NCI-H526 treated with DMSO at 0.1 percent for 48 hours (cell line): ENCODE measurements at regions not wholly inside any gene's neighbourhood (a gene's known extent, or its start where the extent isn't known, plus 50 kb on each side); places are given as distances from the start of the nearest gene placed in this dataset.
A peak's percentile ranks its signal among the peaks of the same experiment; 100 is the strongest.

Experiments used
- DNase-seq: peaks from one replicate; lab custom pipeline; 2025; lab: John Stamatoyannopoulos, UW

DNA sequence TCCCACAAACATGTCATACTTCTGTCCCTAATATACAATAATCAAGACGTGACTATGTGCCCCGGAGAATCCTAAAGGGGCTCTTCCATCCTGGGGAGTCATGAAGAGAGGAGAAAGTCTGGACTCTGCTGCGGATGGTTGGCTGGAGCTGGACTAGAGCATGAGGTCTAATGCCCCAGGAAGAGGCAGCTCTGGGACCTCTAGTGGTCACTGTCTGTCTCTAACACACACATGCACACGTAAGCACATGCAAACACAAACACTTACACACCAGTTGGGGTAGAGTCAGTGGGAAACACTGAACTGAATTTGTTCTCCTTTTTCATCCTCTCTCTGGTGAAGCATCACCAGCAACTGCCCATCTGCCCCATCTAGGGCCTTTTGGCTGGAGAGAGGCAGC lies 271.6 kb downstream of the TDRD15 start:
- no peak for DNase-seq

DNA sequence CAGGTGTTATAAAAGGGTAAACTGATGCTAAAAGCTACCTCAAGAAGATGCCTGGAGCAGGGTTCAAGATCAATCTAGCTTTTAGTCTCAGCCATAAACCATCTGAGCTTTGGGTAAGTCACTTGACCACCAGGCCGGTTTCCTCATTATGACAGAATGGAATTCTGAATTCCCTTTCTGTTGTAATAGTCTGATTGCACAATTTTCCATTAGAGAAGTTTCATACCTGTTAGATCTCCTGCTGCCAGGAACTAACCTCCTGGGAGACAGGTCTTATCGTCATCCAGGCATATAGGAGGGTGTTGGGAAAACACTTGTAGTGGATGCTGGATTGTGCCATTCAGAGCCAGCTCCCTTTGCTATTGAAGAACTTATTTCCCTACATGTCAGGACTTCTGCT lies 272.5 kb downstream of the TDRD15 start:
- no peak for DNase-seq

DNA sequence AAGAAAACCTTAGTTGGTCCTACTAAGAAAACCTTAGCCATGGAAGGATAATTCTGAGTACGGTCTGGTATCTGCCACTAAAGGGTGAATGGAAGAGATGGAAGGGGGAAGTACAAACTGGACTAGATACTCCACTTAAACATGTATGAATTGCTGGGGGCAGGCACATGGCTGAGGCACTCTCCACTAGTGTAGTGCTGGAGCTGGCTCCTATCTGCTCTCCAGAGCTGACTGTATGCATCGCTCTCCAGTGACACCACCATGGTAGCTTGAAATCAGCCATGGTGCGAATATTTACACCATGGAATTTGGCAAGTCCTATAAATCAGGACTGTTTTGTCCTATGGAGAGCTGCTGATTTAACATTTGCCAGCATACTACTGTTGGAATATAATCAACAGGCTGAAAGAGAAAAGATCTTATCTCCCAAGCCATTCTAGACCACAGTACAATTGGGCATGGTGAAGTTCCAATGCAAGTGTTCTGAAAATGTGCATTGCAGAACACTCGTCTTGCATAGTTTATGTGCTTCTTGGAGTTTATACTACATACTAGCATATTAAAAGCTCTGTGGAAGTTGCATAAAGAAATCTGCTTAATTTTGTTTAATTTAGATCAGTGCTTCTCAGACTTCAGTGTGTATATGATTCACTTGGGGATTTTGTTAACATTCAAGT lies 277.4 kb downstream of the TDRD15 start:
- DNase-seq = no peak

DNA sequence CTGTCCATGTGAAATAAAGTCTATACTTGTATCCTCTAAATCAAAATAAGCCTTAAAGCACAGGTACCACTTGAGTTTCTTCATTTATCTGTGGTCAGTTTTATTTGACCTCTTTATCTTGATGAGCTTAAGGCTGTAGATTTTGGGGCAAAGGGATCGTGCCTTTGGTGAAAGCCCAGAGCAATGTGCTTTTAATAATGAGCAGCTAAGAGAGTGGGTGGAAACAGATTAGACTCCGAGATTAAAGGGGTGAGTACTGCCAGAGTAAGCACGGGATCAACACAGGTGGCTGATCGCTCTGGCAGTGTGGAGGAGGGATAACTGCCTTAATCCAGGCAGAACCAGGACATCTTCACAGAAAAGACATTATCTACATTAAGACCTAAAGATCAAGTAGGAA lies 280.4 kb downstream of the TDRD15 start:
- no peak for DNase-seq

DNA sequence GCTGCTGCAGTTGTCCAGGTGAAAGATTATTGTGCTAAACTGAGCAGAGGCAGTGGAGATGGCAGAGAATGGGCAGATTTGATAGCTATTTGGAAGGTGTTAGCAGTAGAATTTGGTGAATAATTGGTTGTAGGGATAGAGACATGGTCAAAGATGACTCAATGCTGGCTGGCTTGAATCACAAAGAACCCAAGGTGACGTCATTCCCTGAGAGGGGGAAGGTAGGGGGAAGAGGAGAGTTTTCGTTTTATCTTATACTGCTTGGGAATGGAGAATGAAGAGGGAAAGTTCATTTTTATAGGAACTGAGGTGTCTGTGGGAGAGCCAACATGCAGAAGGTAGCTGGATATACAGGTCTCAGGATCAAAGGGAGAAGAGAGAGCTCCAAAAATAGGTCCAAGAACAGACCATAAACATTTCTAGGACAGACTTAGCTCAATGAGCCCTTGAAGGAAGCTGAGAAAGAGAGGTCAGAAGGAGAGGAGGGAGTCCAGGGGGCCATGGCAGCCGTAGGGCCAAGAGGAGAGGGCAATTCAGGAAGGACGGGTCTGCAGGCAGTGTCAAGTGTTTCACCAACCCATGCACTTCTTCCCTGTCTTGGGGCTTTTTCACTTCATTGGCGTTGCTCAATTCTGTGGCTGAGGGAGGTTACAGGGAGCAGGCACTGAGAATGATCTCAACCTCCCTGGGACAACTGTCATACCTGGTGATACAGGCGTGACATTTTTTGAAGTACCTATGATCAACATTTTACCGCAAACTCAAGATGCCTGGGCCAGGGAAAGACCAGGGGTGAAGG lies 281.3 kb downstream of the TDRD15 start:
- no peak for DNase-seq

DNA sequence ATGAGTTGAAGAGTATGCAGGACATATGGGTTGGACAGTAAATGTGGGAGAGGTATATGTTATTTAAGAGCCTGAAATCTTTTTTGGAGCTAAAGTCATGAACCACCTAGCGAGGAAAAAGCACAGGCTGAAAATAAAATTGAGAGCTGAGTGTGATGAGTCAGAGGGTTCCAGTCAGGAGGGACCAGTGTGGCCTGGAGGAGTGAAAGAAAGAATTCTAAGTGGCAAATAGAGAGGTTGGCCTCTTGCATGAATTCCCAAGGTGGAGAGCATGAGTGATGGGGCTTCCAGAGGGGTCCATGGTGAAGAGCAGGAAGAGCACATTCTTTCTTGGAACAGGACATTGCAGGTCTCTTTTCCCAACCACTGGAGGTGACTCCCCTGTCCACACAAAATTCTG lies 282.6 kb downstream of the TDRD15 start:
- DNase-seq = no peak

DNA sequence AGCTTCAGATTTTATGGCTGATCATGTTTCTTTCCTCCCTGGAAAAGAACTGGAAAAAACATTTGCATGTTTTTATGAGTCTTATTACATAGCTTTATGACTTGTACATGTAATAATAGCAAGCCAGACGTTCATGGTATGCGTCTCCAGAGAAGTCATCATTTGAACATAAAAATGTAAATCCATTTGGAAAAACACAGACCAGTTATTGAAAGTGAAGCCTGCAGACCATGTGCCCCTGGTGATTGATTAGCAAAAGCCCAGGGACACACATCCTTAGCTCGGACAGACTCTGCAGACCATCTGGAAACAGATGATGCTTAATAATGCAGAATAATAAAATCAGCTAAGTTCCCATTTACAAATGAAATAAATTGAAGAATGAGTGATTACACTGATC lies 283.1 kb downstream of the TDRD15 start:
- peak; percentile 89 for DNase-seq

DNA sequence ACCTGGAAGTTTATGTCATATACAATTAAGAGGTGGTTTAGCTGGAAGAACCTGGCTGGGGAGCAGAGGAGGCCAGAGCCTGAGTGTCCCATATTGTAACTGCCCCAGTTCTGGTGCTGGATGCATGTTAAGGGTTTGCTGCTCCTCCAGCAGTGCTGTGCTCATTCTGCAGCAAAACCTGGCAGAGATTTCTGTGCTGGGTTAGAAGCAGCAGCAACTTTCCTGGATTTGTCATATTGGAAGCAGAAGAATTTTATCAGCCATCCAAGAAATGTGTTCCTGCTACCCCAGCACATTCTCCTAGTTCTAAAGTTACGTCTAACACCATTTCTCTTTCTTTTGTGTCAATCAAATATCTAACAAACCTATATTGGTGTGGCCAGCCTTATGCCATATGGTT lies 284.1 kb downstream of the TDRD15 start:
- no peak for DNase-seq

DNA sequence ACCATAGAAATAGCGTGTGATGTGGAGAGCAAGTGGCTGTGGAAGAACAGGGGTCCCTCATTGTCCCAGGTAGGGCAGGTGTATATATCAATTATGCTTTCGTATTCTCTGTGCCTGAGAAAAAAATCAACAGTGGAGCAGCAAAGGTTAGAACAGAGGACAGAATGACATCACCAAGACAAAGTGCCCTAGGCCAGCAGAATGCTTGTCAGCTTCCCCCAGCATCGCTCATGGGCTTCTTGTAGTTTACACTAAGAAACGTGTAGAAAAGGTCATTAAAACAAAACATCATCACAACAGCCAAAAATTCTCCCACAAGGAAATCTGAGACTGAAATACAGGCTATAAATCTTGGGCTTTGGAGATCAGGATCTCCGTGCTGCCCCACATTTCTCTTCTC lies 288.0 kb downstream of the TDRD15 start:
- DNase-seq = no peak

DNA sequence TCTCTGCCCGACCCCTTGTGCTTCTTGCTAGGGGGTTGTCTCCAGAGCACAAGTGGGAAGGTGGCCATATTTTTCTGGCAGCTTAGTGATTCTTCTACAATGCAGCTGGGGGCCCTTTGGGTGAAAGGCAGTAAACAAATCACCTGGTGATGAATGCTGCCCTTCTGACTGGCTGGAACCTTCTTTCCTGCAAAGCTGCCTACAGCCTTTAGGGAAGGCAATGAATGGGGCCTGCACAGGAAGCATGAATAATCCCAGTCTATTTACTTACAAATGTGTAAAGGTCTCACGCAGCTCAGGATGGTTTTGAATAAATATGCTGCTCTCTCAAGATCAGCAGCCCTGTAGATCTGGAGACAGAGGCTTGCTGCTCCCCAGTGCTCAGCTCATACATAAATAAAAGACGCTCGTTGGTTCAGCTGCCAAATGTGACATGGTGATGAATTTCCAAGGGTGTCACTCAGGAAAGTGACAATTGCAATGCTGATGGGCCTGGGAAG lies 289.2 kb downstream of the TDRD15 start:
- peak; percentile 16 for DNase-seq

DNA sequence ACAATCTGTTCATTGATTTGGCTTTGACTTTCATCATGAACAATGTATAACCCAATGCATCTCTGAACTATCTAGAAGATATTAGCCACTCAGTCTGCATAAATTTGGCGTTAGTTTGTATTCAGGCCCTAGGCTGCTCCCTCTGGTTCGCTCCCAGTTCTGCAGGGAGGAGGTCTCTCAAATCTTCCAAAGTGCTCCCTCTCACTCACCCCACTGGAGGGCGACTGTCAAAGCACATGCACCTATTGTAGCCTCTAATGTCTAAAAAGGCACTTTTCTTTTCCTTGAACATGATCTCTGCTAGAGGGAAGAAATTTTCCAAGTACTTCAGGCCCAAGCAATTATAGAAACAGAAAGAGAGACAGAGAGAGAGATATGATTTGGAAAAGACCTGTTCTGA lies 291.5 kb downstream of the TDRD15 start:
- DNase-seq = no peak

DNA sequence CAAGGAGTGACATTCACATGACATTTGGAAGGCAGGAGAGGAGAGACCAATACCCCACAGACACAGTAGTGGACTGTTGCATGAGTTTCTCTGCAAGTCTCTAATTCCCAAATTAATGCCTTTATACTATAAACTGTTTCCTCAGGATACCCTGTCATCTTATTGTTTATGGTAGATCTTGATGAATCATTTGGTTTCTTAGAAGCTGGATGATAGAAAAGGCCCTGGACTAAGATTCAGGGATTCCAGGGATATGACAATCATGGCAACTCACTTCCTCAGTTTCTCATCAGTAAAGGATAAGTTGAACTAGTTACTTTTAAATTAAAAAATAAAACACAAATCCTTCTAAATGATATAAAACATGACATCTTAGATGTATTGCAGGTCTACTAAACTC lies 292.5 kb downstream of the TDRD15 start:
- DNase-seq = no peak

DNA sequence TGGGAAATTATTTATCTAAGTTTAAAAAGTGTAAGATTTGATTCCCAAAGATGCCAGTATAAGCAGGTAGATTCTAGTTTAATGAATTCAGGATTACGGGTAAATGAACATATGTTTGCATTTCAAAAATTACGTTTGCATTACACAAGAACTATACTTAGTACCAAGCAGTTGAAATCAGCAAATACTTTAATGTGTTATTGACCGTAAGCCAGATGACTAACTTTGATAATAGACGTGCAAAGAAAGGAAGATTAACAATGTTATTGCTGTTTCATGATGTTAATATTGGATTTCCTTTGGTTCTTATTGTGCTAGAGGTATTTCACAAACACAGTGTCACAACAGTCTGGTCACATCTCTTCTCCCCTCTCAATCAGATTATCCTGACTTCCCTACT lies 294.7 kb downstream of the TDRD15 start:
- no peak for DNase-seq

DNA sequence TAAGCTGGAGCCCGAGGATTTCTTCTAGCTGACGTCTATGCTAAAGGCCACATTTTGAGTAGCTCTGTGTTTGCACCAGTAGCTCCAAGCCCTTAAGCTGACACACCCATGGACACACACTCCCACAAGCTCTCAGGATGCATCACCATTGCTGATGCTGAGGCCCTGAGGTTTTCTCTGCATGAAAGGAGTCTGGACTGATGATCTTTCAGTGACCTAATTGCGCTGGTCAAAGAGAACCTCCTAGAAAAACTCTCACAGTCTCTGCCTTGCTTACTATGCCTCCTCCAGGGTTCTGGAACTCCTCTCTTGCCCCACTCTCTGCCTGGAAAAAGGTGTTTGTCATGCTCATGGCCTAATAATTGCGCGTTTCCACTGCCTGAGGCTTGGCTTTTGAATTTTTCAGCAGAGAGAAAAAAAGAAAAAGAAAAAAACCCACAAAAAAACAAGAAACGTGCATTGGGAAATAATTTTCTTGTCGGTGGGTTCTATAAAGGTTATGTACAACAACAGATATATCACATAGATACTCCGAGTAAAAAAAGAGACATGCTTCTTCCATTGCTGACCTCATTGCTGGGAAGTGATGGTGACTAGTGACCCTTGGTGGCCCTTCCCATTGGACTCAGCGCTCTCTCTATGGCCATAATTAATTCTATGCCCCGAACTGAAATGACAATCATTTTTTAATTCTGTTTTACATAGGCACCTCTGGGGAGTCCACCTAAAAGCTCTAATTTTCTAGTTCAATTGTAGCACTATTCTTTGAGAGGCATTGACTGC lies 297.0 kb downstream of the TDRD15 start:
- DNase-seq = no peak

DNA sequence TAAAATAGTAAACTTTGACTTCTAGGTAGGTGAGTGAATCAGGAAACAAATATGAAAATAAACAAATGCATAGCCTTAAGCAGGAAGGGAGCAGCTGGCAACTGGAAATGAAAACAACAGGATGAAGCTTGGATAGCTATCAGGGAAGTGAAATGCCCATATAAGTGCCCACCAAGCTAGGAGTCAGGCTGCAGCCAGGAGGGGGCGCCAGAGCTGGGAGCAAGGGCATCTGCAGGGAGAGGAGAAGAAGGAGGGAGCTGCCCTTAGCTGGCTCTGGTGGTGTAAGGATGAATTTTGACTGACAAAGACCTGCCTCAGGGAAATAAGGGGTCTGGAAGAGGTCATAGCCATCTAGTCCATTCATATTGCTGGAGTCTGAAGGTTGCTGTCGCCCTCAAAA lies 298.3 kb downstream of the TDRD15 start:
- DNase-seq = peak; percentile 51

DNA sequence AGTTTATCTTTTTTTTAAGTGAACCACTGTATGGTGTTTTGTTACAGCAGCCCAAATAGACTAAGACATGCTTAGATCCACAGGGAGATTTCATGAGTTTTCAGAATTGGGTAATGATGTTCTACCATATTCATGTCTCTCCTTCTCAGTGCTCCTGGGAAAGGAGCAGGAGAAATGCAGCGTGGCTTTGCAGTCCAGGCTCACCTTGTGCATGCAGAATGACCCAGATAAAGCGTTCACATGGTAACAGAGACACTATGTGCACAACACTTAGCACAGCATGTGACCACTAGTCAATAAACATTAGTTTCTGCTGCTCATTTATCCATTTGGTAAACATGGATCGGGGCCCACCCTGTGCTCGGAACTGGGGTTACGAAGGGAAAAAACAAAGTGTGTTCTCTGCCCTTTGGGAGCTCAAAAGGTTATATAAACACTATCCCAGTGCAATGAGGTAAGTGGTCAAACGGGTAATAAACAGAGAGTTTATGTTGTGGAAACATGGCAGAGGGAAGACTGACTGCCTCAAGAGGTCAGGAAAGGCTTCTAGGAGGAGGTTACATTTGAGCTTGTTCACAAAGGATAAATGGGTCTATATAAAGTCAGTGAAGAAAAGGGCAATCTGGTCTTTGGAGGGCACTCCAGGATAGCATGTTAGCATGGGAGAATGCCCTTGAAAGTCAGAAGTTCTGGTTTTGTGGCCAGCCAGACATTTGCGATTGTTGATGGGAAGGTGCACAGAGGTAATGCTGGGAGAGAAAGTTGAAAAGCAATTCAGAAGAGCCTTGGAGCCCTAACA lies 299.2 kb downstream of the TDRD15 start:
- no peak for DNase-seq

DNA sequence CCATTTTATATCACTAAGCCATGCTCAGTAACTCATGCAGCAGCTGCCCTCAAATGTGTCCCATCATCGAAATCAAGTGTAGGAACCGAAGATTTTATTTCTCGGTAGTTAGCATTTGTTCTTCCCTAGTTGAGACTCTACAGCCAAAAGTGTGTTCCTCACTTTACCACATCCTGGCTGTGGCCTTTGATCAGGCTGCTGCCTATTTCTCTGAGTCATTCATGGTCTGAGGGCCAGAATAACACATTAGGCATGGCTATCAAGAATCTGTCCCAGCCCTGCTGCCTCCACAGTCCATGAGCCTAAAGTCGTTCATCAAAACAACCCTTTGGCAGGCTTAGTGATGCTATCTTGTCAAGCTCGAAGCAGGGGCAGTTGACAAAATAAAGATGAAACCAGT lies 300.1 kb downstream of the TDRD15 start:
- DNase-seq = no peak

DNA sequence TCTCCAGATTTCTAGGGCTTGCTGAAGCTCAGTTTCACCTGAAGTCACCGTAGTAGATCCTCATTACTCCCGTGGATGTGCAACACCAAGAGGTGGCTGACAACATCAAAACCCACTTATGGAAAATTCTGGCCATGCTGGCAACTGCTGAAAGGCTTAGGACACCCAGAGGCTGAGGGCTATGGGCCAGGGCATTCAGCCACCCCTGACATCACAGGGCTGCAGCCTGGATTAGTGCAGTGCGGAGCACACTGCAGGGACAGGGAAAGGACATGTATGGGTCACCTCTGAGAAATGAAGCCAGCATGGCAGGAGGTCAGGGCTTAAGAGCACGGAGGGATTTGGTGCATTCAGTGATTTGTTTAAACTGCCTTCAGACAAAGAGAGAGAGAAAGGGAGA lies 300.6 kb downstream of the TDRD15 start:
- DNase-seq = no peak

DNA sequence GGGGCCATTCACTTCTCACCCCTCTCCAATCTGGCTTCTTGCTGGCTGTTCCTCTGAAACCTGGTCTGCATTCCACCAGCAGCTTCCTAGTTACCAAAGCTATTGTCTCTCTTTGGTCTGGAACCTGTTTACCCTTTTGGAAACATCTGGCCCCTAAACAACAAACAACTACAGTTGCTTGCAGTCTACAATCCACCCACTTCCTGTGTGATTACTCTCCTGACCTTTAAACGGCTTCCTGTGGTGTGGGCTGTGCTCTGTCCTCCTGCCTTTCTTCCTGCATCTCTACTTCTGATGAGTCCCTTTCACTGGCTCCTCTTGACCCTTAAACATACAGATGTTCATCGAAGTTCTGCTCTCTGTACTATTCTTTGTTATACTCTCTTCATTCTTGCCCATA lies 303.8 kb downstream of the TDRD15 start:
- DNase-seq = no peak

DNA sequence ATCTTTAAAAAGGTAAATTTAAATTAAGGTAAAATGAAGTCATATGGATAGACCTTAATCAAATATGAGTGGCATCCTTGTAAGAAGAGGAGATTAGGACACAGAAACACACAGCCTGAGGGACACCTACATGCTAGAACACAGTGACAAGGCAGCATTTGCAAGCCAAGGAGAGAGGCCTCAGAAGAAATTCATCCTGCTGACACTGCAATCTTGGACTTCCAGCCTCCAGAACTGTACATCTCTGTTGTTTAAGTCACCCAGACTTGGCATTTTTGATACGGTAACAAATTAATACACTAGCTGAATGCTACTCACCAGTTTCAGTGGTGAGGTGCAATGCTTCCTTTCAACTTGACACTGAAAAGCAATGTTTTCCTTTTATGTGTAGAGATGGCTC lies 305.0 kb downstream of the TDRD15 start:
- DNase-seq = no peak

DNA sequence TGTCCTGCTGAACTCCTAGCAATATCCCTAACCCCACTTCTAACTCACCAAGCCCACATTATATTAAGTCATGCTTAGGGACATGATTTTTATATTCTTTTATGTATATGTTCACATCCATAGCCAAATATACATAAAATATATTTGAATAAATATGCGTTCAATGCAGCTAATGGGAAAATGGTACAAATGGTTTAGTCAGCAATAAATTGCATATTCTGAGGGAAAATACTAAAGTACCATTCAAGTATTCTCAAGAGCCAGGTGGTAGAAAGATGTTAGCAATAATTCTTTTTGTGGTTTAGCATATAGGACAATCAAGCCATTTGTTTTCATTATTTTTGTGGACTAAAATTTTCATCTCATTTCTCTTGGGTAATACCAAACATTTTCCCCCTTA lies 306.0 kb downstream of the TDRD15 start:
- no peak for DNase-seq

DNA sequence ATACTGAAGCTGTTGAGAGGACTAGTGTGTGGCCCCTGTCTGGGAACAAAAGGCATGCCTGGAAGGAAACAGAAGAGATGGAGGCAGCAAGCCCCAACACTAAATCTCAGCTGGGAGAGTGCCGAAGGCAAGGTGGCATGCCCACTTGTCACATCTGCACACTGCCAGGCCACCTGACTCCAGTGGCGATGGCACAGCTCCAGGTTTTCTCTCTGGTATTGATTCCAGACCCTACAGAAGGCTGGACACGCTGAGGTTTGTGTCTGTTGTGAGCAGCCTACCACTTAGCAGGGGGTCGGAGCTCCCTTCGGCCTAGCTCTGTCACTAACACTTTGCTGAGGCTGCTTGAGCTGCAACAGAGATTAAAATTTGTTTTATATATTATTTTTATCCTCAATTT lies 307.3 kb downstream of the TDRD15 start:
- DNase-seq = no peak
